ENCODE measurements at regions not wholly inside any gene's neighbourhood (a gene's known extent, or its start where the extent isn't known, plus 50 kb on each side); places are given as distances from the start of the nearest gene placed in this dataset.

- Histone ChIP-seq H3K4me3 (replicated peaks in 1 of 3; ENCODE audit: insufficient read depth in 1 of 3, low read depth in 1 of 3, low read length in 3 of 3) (no peak overlapping the region), H3K4me2 (ENCODE audit: insufficient read depth, low read length) (no peak overlapping the region), H3K9ac (replicated peaks; ENCODE audit: extremely low read depth, insufficient read depth, low read length) (no peak overlapping the region), H2AFZ (ENCODE audit: low read depth, low read length) (no peak overlapping the region), H3K36me3 (ENCODE audit: control insufficient read depth in 2 of 2, extremely low read depth in 1 of 2, insufficient read depth in 2 of 2, low read length in 2 of 2) (no peaks in the 10 kb centered on the region), H3K9me1 (replicated peaks; ENCODE audit: control insufficient read depth, extremely low read depth, insufficient read depth, low read length) (no peaks in the 10 kb centered on the region), H3K9me3 (replicated peaks; ENCODE audit: control insufficient read depth, insufficient read depth, low read length) (peaks cover 5% of the 10 kb centered on the region), H3K27ac (ENCODE audit: insufficient read depth, low read depth, low read length) (no peak overlapping the region), H3K79me2 (ENCODE audit: control insufficient read depth, insufficient read depth, low read length) (no peaks in the 10 kb centered on the region), H3K27me3 (ENCODE audit: control insufficient read depth in 2 of 2, insufficient read depth in 2 of 2, low read length in 2 of 2) (no peaks in the 10 kb centered on the region), H3K4me1 (ENCODE audit: control insufficient read depth, extremely low read depth, insufficient read depth, low read length) (no peaks in the 10 kb centered on the region), H4K20me1 (replicated peaks; ENCODE audit: control insufficient read depth, extremely low read depth, insufficient read depth, low read length) (no peaks in the 10 kb centered on the region)
- TF ChIP-seq CTCF (IDR thresholded peaks at IDR 0.05; ENCODE audit: extremely low read depth in 1 of 2, insufficient read depth in 1 of 2, low read depth in 1 of 2, low read length in 2 of 2) (no peak), MYC (IDR thresholded peaks at IDR 0.05; ENCODE audit: low read depth, low read length) (no peak), POLR2A (IDR thresholded peaks at IDR 0.05; ENCODE audit: low read depth, low read length) (no peak)
- DNase-seq (ENCODE audit: low read depth, low spot score) (no peak), FAIRE-seq (no peak)
- POLR2A ChIA-PET = no interaction called here
- intact Hi-C loops (cut with micrococcal nuclease) (no loop called here), dilution Hi-C loops (cut with MboI; ENCODE audit: extremely low pct_ligation_motif_present, low sequenced_read_pairs) (no loop called here)
- no TSS peak for BruUV-seq (replicated peaks)
- CTCF ChIA-PET = no interaction called here
These were observed 364.2 kb downstream of the IRX2 start for GRCh38 chr5:2387250-2387633.

- TF ChIP-seq GATA2 (IDR thresholded peaks at IDR 0.05; ENCODE audit: insufficient read depth, insufficient read length, low read depth, low read length) = no peak
- TF ChIP-seq POLR2AphosphoS5 (IDR thresholded peaks at IDR 0.05; ENCODE audit: insufficient read depth, low read depth, low read length) = no peak
- TF ChIP-seq MYC (IDR thresholded peaks at IDR 0.05; ENCODE audit: low read depth, low read length) = no peak
- TF ChIP-seq MAX (IDR thresholded peaks at IDR 0.05; ENCODE audit: insufficient read depth, insufficient read length) = no peak
- no peak for TF ChIP-seq POLR2A (IDR thresholded peaks at IDR 0.05; ENCODE audit: low read depth, low read length)
- no peak for TF ChIP-seq CTCF (IDR thresholded peaks at IDR 0.05; ENCODE audit: extremely low read depth in 1 of 2, insufficient read depth in 1 of 2, low read depth in 1 of 2, low read length in 2 of 2)
- no peak for TF ChIP-seq EZH2 (IDR thresholded peaks at IDR 0.05; ENCODE audit: borderline replicate concordance, low read depth, low read length, severe bottlenecking)
- no peak for TF ChIP-seq FOS (IDR thresholded peaks at IDR 0.05; ENCODE audit: borderline replicate concordance, insufficient read depth, low read length)
- no peak for TF ChIP-seq JUN (IDR thresholded peaks at IDR 0.05; ENCODE audit: borderline replicate concordance, insufficient read depth, insufficient read length, low read depth)
- no peak overlapping the region for H3K4me2 ChIP-seq (ENCODE audit: insufficient read depth, low read length)
- H4K20me1 ChIP-seq (replicated peaks; ENCODE audit: control insufficient read depth, extremely low read depth, insufficient read depth, low read length) = no peaks in the 10 kb centered on the region
- FAIRE-seq = no peak
- H3K79me2 ChIP-seq (ENCODE audit: control insufficient read depth, insufficient read depth, low read length) = no peaks in the 10 kb centered on the region
- no peaks in the 10 kb centered on the region for H3K27me3 ChIP-seq (ENCODE audit: control insufficient read depth in 2 of 2, insufficient read depth in 2 of 2, low read length in 2 of 2)
- BruUV-seq (replicated peaks) = no TSS peak
- no peaks in the 10 kb centered on the region for H3K4me1 ChIP-seq (ENCODE audit: control insufficient read depth, extremely low read depth, insufficient read depth, low read length)
- H3K9me3 ChIP-seq (replicated peaks; ENCODE audit: control insufficient read depth, insufficient read depth, low read length) = peaks cover 7% of the 10 kb centered on the region
- H3K36me3 ChIP-seq (ENCODE audit: control insufficient read depth in 2 of 2, extremely low read depth in 1 of 2, insufficient read depth in 2 of 2, low read length in 2 of 2) = no peaks in the 10 kb centered on the region
- no peaks in the 10 kb centered on the region for H3K9me1 ChIP-seq (replicated peaks; ENCODE audit: control insufficient read depth, extremely low read depth, insufficient read depth, low read length)
- H3K27ac ChIP-seq (ENCODE audit: insufficient read depth, low read depth, low read length) = no peak overlapping the region
- DNase-seq (ENCODE audit: low read depth, low spot score) = no peak
- intact Hi-C loops (cut with micrococcal nuclease) = no loop called here
- H3K4me3 ChIP-seq (replicated peaks in 1 of 3; ENCODE audit: insufficient read depth in 1 of 3, low read depth in 1 of 3, low read length in 3 of 3) = no peak overlapping the region
- CTCF ChIA-PET = no interaction called here
- POLR2A ChIA-PET = no interaction called here
- H2AFZ ChIP-seq (ENCODE audit: low read depth, low read length) = no peak overlapping the region
- H3K9ac ChIP-seq (replicated peaks; ENCODE audit: extremely low read depth, insufficient read depth, low read length) = no peak overlapping the region
- dilution Hi-C loops (cut with MboI; ENCODE audit: extremely low pct_ligation_motif_present, low sequenced_read_pairs) = no loop called here
These were observed 365.7 kb downstream of the IRX2 start for GRCh38 chr5:2385818-2386217.

Data from endothelial cell of umbilical vein (primary cell).